B cell (primary cell): ENCODE measurements at regions not wholly inside any gene's neighbourhood (a gene's known extent, or its start where the extent isn't known, plus 50 kb on each side); places are given as distances from the start of the nearest gene placed in this dataset.

Experiments
- ATAC-seq: fragments of 200-7000 bp; cut with Tn5 transposase; one replicate; pipeline ENCODE4 v1.10.0; 2021; ENCODE audit warnings: low read depth, mild to moderate bottlenecking, moderate number of reproducible peaks, moderate library complexity
- CTCF ChIA-PET: fragments of 350-600 bp; sonication (Branson Sonifier 250); formaldehyde crosslinking; loops from one replicate; lab custom pipeline; 2021; ENCODE audit warnings: antibody characterized with exemption, inconsistent platforms; lab: Charles Lee
- POLR2A ChIA-PET: fragments of 350-600 bp; sonication (Branson Sonifier 250); formaldehyde crosslinking; loops from one replicate; lab custom pipeline; 2021; ENCODE audit warnings: antibody characterized with exemption; lab: Charles Lee
- DNase-seq: peaks from one replicate; pipeline ENCODE4 v3.0.0; 2013
- H2AFZ ChIP-seq: 2 replicates; pipeline ENCODE4 v1.6.1; 2012; ENCODE audit warnings: mild to moderate bottlenecking, low read depth, low read length; ENCODE audit not compliant: insufficient read depth, poor library complexity, severe bottlenecking
- H3K27ac ChIP-seq, 2 donors: 1 replicate in 1 of 2; 2 replicates in 1 of 2; pipeline ENCODE4 v1.5.1; 2012 to 2013; ENCODE audit warnings: low read length in 2 of 2, mild to moderate bottlenecking in 2 of 2, moderate library complexity in 1 of 2
- H3K27me3 ChIP-seq, 4 experiments: fragments of 200-600 bp in 1 of 4; sonication (generic) in 1 of 4; replicated peaks in 1 of 4; 1 replicate in 2 of 4; 2 replicates in 2 of 4; pipeline versions ENCODE4 v1.6.1 to v1.7.0; 2013 to 2016; ENCODE audit warnings: low read length in 3 of 4, mild to moderate bottlenecking in 2 of 4, mixed read lengths in 1 of 4, moderate library complexity in 1 of 4; ENCODE audit not compliant: insufficient read depth in 4 of 4, control insufficient read depth in 3 of 4; ENCODE audit errors: control extremely low read depth in 1 of 4
- H3K36me3 ChIP-seq, 2 experiments: replicated peaks in 1 of 2; 1 replicate in 1 of 2; 2 replicates in 1 of 2; pipeline versions ENCODE4 v1.6.1 to v1.7.1; 2013; ENCODE audit warnings: low read length in 1 of 2; ENCODE audit not compliant: insufficient read depth in 2 of 2, control insufficient read depth in 1 of 2; ENCODE audit errors: control extremely low read depth in 1 of 2, extremely low read depth in 1 of 2
- H3K4me1 ChIP-seq, 2 donors: fragments of 200-600 bp in 1 of 2; sonication (generic) in 1 of 2; 1 replicate in 1 of 2; 2 replicates in 1 of 2; pipeline versions ENCODE4 v1.5.1 to v1.6.1; 2013 to 2017; ENCODE audit warnings: low read length in 2 of 2; ENCODE audit not compliant: control insufficient read depth in 2 of 2, insufficient read depth in 2 of 2
- H3K4me2 ChIP-seq: replicated peaks from 2 replicates; pipeline ENCODE3; 2012; ENCODE audit warnings: mild to moderate bottlenecking, low read depth, low read length; ENCODE audit not compliant: poor library complexity, severe bottlenecking
- H3K4me3 ChIP-seq, 5 experiments: fragments of 200-600 bp in 1 of 5; sonication (generic) in 1 of 5; 1 replicate in 3 of 5; 2 replicates in 2 of 5; pipeline versions ENCODE4 v1.5.1 to v1.7.0; 2011 to 2016; ENCODE audit warnings: low read length in 4 of 5, mild to moderate bottlenecking in 4 of 5, low read depth in 2 of 5, control low read depth in 1 of 5, moderate library complexity in 1 of 5; ENCODE audit not compliant: insufficient read depth in 1 of 5; ENCODE audit errors: control extremely low read depth in 1 of 5, extremely low read depth in 1 of 5
- H3K79me2 ChIP-seq: fragments of 200-600 bp; sonication (generic); one replicate; pipeline ENCODE4 v1.6.0; 2016; ENCODE audit warnings: low read length; ENCODE audit not compliant: control insufficient read depth, insufficient read depth
- H3K9ac ChIP-seq: fragments of 200-600 bp; sonication (generic); 2 replicates; pipeline ENCODE4 v1.6.1; 2017; ENCODE audit warnings: mild to moderate bottlenecking, low read length, moderate library complexity
- H3K9me3 ChIP-seq, 3 donors: one replicate each; pipeline versions ENCODE4 v1.6.1 to v1.7.1; 2013; ENCODE audit warnings: low read length in 2 of 3; ENCODE audit not compliant: control insufficient read depth in 2 of 3, insufficient read depth in 1 of 3; ENCODE audit errors: control extremely low read depth in 1 of 3
- H4K20me1 ChIP-seq: 2 replicates; pipeline ENCODE4 v1.6.0; 2012; ENCODE audit warnings: mild to moderate bottlenecking, low read length; ENCODE audit not compliant: insufficient read depth, control insufficient read depth, poor library complexity, severe bottlenecking
- H3K27ac Mint-ChIP-seq: one replicate; pipeline ENCODE4 v1.8.0; 2021; ENCODE audit warnings: mixed read lengths
- H3K27me3 Mint-ChIP-seq: one replicate; pipeline ENCODE4 v1.8.0; 2021; ENCODE audit warnings: mixed read lengths
- H3K4me1 Mint-ChIP-seq: one replicate; pipeline ENCODE4 v1.8.0; 2021; ENCODE audit warnings: mixed read lengths
- H3K4me3 Mint-ChIP-seq: one replicate; pipeline ENCODE4 v1.8.0; 2021; ENCODE audit warnings: mixed read lengths
- H3K9me3 Mint-ChIP-seq: one replicate; pipeline ENCODE4 v1.8.0; 2022; ENCODE audit warnings: mixed read lengths; ENCODE audit not compliant: insufficient read depth
- EZH2 ChIP-seq: IDR thresholded peaks from 2 replicates; pipeline ENCODE4 v1.6.1; 2012; ENCODE audit warnings: borderline replicate concordance, low read depth, mild to moderate bottlenecking, moderate library complexity, low read length; ENCODE audit not compliant: insufficient read depth, poor library complexity, severe bottlenecking
- WGBS: methylation state at CpG from one replicate; pipeline ENCODE4 v1.1.5; 2013; ENCODE audit warnings: missing lambda C conversion rate; ENCODE audit not compliant: insufficient coverage; 5-methylcytosine and 5-hydroxymethylcytosine counted together
- intact Hi-C: fragments of 100-400 bp; cut with micrococcal nuclease; formaldehyde crosslinking; loops from one replicate; pipeline ENCODE4 v1.10.0; 2022
- TF ChIP-seq, protein P1 (sequence below): fragments of 200-600 bp; IDR thresholded peaks from one replicate; pipeline ENCODE4 v1.8.0; 2022; ENCODE audit warnings: antibody characterized with exemption, mild to moderate bottlenecking

GRCh38 chr13:80010286-80010831, 330.6 kb downstream of the SPRY2 start:
- no peak overlapping the region for H2AFZ ChIP-seq
- ATAC-seq = no peak

DNA sequence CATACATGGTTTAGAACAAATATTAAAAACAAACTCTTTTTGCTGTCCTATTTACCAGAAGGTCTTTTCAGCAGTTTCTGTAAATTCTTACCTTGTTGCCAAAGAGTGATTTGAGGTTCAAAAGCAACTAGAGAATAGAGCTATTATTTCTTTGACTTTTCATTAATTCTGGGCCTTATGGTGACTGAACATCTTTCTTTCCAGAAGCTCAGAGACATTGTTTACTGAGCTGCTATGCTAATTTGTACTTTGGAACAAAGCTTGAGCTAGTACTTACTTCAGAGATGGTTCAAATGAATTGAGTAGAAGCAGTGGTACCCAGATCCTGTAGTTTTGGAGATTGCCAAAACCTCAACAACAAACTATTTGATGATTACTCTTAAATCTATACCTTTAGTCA, 331.2 kb downstream of the SPRY2 start:
- Histone ChIP-seq H3K9ac (no peak overlapping the region), H4K20me1 (no peaks in the 10 kb centered on the region), H2AFZ (no peak overlapping the region), H3K27me3 (no peaks in the 10 kb centered on the region), H3K4me2 (no peak overlapping the region), H3K4me3 (no peak overlapping the region), H3K9me3 (peaks cover 0 to 2% (median 0%) of the 10 kb centered on the region in 3 donors), H3K27ac (no peak overlapping the region), H3K79me2 (no peaks in the 10 kb centered on the region), H3K4me1 (no peaks in the 10 kb centered on the region), H3K36me3 (no peaks in the 10 kb centered on the region)
- no peak overlapping the region for H3K4me3 Mint-ChIP-seq
- TF ChIP-seq, protein P1, sequence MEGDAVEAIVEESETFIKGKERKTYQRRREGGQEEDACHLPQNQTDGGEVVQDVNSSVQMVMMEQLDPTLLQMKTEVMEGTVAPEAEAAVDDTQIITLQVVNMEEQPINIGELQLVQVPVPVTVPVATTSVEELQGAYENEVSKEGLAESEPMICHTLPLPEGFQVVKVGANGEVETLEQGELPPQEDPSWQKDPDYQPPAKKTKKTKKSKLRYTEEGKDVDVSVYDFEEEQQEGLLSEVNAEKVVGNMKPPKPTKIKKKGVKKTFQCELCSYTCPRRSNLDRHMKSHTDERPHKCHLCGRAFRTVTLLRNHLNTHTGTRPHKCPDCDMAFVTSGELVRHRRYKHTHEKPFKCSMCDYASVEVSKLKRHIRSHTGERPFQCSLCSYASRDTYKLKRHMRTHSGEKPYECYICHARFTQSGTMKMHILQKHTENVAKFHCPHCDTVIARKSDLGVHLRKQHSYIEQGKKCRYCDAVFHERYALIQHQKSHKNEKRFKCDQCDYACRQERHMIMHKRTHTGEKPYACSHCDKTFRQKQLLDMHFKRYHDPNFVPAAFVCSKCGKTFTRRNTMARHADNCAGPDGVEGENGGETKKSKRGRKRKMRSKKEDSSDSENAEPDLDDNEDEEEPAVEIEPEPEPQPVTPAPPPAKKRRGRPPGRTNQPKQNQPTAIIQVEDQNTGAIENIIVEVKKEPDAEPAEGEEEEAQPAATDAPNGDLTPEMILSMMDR = no peak
- no peak for TF ChIP-seq EZH2
- no peak overlapping the region for H3K27ac Mint-ChIP-seq
- H3K27me3 Mint-ChIP-seq = no peaks in the 10 kb centered on the region
- intact Hi-C loops = no loop called here
- ATAC-seq (no peak), DNase-seq (no peak)
- H3K4me1 Mint-ChIP-seq = peaks cover 3% of the 10 kb centered on the region
- POLR2A ChIA-PET = no interaction called here
- CTCF ChIA-PET = no interaction called here
- H3K9me3 Mint-ChIP-seq = no peaks in the 10 kb centered on the region

More at GRCh38 chr13:80010286-80010831, 330.6 kb downstream of the SPRY2 start:
- Histone ChIP-seq H3K79me2 (no peaks in the 10 kb centered on the region), H3K4me3 (no peak overlapping the region), H3K36me3 (no peaks in the 10 kb centered on the region), H3K4me1 (no peaks in the 10 kb centered on the region), H3K4me2 (no peak overlapping the region), H3K27ac (no peak overlapping the region), H3K27me3 (no peaks in the 10 kb centered on the region), H3K9ac (no peak overlapping the region), H3K9me3 (peaks cover 0 to 2% (median 0%) of the 10 kb centered on the region in 3 donors), H4K20me1 (no peaks in the 10 kb centered on the region)
- H3K27ac Mint-ChIP-seq = no peak overlapping the region
- WGBS = 98% methylated on average over 6 of the region's 6 CpGs
- TF ChIP-seq EZH2 = no peak
- TF ChIP-seq, protein P1 = no peak
- intact Hi-C loops = no loop called here
- H3K4me1 Mint-ChIP-seq = peaks cover 3% of the 10 kb centered on the region
- DNase-seq = no peak
- CTCF ChIA-PET = no interaction called here
- POLR2A ChIA-PET = no interaction called here
- H3K9me3 Mint-ChIP-seq = no peaks in the 10 kb centered on the region
- H3K4me3 Mint-ChIP-seq = no peak overlapping the region
- H3K27me3 Mint-ChIP-seq = no peaks in the 10 kb centered on the region
